ENCODE measurements at regions not wholly inside any gene's neighbourhood (a gene's known extent, or its start where the extent isn't known, plus 50 kb on each side); places are given as distances from the start of the nearest gene placed in this dataset.

DNA sequence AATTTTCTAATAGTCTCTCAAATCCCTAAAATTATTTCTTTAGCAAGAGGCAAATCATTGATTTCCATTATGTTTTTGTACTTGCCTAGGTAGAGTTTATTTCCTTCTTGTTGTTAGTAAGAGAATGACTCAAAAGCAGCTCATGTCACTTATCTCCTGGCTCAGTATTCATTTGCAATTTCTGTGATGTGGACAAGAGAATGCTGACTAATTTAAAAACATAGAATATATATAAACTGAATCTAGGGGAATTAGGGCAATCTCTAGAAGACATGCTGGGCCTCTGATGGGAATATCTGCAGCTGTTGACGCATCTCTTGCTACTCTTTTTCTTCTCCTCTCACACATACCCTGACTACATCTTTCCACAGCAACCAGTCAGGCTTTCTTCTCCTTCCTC is 130.8 kb upstream of the PRKD1 start:
- TF ChIP-seq, protein P1, sequence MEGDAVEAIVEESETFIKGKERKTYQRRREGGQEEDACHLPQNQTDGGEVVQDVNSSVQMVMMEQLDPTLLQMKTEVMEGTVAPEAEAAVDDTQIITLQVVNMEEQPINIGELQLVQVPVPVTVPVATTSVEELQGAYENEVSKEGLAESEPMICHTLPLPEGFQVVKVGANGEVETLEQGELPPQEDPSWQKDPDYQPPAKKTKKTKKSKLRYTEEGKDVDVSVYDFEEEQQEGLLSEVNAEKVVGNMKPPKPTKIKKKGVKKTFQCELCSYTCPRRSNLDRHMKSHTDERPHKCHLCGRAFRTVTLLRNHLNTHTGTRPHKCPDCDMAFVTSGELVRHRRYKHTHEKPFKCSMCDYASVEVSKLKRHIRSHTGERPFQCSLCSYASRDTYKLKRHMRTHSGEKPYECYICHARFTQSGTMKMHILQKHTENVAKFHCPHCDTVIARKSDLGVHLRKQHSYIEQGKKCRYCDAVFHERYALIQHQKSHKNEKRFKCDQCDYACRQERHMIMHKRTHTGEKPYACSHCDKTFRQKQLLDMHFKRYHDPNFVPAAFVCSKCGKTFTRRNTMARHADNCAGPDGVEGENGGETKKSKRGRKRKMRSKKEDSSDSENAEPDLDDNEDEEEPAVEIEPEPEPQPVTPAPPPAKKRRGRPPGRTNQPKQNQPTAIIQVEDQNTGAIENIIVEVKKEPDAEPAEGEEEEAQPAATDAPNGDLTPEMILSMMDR (IDR thresholded peaks at IDR 0.05): no peak
- no peak for TF ChIP-seq POLR2A (IDR thresholded peaks at IDR 0.05)
